ENCODE measurements at regions not wholly inside any gene's neighbourhood (a gene's known extent, or its start where the extent isn't known, plus 50 kb on each side); places are given as distances from the start of the nearest gene placed in this dataset.

GRCh38 chr7:88700725-88701124 lies 58.8 kb upstream of the ZNF804B start:
- no peak for DNase-seq

- DNase-seq, result no peak
Measured at GRCh38 chr7:88694207-88694606, 65.3 kb upstream of the ZNF804B start.

DNA sequence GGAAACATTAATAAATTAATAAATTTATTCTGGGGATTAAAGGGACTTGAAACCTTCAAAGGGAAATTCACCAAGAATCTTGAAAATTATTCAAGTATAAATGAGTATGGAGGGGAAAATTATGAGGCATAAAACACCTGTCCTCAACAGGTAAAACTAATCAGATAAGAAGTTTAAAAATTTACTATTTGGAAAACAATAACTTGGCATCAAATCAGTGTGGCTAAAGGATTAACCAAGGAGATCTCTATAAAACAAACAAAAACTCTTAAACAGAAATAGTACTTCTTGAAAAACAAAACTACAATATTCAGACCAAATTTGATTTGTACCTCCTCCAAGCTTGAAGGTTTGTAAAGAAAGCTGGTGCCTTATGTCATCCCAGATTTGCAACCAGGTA lies 66.4 kb upstream of the ZNF804B start:
- DNase-seq, result no peak

DNA sequence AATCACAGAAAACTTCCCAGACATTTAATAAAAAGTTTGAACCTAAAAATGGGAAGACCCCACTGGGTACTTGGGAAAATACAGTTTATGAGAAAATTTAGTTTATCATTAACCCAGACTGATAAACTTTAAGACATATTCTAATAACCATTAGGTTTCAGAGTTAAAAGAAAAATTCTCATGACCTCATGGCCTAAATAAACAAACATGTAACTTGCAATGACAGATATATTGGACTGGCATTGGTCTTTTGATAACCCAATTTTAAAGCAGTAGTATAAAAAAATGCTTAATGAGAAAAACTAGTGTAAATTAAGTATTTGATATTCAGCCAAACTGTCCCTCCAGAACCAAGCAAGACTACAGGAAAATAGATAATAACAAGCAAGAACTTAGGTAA lies 67.0 kb upstream of the ZNF804B start:
- no peak for DNase-seq

GRCh38 chr7:88689821-88690220 lies 69.7 kb upstream of the ZNF804B start:
- DNase-seq, result no peak

DNA sequence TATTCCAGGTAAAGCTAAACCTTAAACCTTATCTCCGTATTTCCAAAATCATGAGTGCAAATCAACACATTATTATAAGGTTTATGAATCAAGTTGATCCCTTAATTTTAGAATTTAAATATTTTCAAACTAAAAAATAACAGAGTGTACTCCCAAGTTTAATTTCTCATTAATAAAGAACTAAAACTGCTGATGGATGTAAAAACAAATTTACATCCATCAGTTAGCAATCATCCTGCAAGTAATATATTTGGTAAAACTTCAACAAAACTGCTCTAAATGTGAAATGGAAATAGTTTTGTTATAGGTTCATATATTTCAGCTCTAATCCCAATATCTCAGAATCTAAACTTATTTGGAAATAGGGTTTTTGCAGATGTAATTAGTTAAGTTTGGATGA lies 71.3 kb upstream of the ZNF804B start:
- DNase-seq, result no peak

DNA sequence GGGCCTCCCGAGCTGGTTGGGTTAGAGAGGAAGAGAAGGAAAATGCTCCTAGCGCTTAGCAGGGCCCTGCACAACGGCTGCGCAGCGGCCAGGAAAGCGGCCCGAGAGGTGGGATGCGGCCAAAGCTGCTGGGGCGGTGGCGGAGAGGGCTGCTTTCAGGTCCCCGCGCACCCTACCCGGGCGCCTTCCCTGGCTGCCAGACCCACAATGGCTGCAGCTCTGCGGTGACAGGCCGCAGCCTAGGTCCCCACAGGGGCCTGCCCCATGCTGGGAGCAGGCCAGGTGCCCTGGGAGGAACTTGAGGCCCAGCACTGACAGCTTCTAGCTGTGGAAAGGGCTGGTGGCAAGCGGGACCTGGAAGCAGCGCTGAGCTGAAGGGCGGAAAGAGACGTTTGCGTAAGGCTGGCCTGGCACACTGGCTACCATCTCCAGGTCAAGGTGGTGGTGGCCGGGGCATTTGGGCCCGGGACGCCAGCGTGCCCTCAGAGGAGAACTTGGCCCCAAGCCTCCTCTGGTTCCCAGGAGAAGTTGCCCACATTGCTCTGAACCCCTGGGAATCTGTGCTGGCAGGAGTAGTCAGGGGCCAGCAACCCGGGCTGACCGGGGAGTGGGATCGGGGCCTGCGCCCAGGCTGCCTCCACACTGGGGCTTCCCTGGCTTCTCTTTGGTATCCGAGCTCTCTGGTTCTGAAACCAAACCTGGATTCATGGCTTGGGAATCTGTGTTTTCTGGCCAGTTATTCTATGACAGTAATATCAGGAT lies 72.9 kb upstream of the ZNF804B start:
- DNase-seq, result no peak

DNA sequence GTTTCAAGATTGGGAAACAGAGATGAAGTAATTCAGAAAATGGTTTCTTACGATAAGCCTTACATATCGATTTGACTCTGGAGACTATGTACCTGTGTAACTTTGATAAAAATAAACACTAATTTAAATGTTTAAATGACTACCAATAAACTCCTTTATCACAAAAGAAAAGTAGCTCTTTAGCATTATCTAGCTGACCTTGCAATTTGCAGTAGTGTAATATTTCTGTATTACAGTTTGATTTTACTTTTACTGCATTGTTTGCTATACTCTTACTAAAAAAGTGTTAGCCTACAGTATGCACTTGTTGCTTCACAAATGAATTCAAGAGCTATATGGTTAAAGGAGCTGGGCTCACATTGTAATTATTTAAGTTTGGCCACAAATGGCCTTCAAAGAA lies 77.8 kb upstream of the ZNF804B start:
- DNase-seq, result no peak

GRCh38 chr7:88670536-88670935 lies 89.0 kb upstream of the ZNF804B start:
- no peak for DNase-seq

DNA sequence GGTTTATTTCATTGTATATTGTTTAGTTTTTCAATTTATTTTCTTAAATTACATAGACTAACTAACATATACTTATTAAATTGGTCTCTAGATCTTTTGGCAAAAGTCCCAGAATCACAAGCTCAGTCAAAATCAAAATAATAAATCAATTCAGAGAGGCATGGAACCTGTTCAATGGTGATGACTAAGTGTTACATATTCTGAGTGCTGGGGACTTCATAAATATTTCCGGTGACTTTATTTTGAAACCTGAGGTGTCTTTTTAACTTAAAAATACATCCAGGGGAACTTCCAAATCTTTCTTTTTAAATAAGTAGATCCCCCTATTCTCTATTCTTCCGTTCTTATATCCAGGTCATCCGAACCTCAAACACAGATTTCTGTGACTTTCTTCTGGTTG lies 89.6 kb upstream of the ZNF804B start:
- no peak for DNase-seq

DNA sequence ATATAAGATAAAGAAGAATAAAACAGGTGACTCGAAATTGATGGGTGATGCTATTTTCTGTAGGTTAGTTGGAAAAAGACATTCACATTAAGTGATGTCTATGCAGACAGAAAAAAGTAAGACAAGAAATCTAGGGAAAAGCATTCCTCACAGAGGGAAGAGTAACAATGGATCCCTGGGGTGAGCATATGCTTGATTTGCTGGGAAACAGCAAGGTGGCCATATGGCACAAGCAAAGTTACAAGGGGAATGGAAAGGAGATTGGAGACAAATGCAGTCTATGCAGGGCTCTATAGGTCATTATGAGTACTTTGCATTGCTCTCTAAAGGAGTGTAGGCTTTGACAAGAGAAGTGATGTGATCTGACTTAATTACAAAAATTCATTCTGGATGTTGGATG lies 90.9 kb upstream of the ZNF804B start:
- no peak for DNase-seq

GRCh38 chr7:88666626-88667025 lies 92.9 kb upstream of the ZNF804B start:
- DNase-seq, result no peak

- no peak for DNase-seq
Measured at GRCh38 chr7:88665892-88666514, 93.5 kb upstream of the ZNF804B start.

GRCh38 chr7:88664630-88665233 lies 94.8 kb upstream of the ZNF804B start:
- DNase-seq, result no peak

GRCh38 chr7:88661921-88662320 lies 97.6 kb upstream of the ZNF804B start:
- no peak for DNase-seq

DNA sequence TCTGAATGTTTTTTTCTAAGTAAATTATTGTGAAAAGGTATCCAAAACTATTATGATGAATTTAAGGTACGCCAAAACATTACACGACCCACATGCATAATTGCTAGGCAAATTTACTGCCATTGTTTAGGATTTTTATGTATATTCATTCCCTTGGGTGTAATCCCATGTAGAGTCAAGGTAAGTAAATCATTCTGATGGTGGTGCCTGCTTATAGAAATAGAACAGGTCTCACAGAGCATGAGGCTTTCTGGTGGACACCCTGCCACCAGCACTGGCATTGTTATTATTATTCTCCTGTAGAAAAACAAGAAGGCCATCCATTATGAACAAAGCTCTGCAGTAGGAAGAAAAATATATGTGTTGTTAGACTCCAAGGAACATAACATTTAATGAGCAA lies 111.7 kb upstream of the ZNF804B start:
- no peak for DNase-seq

DNA sequence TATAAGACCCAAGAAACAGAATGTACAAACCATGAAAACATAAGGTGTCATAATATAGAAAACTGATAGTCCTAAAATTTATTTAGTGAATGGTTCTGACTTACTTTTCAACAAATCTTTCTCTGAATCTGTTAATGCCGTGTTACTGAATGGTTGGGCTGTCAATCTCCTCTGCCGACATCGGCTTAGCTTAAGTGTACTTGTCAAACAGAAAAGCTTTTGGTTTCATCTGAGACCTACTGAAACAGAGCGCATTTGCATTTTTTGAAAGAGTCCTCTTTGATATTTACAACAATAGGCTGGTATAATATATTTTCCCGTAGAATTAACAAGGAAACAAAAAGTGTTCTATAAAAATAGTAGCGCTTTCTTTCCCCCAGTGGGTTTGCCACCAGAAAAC lies 120.9 kb upstream of the ZNF804B start:
- no peak for DNase-seq

DNA sequence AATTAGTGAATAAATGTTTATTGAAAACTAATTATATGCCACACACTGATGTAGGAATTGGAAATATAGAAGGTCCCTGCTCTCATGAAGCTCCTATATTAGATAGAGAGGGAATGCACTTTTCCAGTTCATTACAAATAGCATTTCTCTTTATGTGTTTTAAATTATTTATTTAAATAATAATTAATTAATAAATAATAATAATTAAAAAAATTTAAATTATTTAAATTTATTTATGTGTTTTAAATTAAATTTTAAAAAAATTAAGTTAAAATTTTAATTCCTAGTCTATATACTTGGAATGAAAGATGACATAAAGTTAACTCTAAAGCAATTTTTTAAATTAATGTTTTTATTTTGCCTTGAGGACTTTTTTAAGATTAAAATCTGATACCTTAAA lies 121.7 kb upstream of the ZNF804B start:
- no peak for DNase-seq

DNA sequence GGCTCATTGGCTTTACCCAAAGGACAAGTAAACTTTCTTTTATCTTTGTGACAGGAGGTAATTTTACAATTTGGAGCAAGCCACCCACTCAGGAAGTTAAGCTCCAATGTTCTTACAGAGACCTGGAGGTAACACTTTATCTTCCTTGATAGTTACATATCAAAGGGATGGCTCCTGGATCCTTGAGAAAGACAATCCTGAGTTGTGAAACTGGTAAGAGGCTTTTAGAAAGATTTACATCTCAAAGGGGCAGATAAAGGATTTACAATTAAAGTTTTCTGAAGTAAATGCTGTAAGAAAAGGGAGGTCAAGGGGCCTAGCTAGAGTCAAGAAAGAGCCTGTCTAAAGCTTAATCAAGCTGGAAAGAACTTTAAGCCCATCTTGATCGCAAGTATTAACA lies 124.4 kb upstream of the ZNF804B start:
- DNase-seq, result no peak

GRCh38 chr7:88629559-88629958 lies 129.9 kb upstream of the ZNF804B start:
- no peak for DNase-seq

GRCh38 chr7:88628363-88629085 lies 131.0 kb upstream of the ZNF804B start:
- DNase-seq, result no peak

GRCh38 chr7:88617185-88617584 lies 142.3 kb upstream of the ZNF804B start:
- no peak for DNase-seq

DNA sequence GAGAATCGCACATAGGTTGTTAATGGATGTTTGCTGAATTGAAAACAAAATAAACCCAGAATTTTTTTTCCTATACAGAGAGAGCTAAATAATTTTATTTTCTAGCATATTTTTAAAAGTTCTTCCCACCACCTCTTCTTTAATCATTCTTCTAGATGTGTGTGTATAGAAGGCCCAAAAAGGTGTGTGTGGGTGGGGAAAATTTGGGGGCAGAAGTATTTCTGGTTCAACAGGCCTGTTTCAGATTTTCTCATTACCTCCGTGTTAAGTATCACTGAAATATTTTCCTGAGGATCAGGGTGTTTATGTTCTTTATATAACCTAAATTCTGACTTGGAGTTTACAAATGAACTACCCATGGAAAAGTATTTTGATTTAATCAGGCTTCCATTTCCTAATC lies 144.2 kb upstream of the ZNF804B start:
- DNase-seq, result no peak

- no peak for DNase-seq
Measured at GRCh38 chr7:88614736-88615135, 144.8 kb upstream of the ZNF804B start.

Data from DMS79 (cell line).